ENCODE measurements at regions not wholly inside any gene's neighbourhood (a gene's known extent, or its start where the extent isn't known, plus 50 kb on each side); places are given as distances from the start of the nearest gene placed in this dataset.
"Not testable (repeated sequence)": the region's sequence is repeated elsewhere in the genome, so short reads cannot be mapped to it uniquely, and the experiment has no call there.

- DNase-seq (ENCODE audit: low read depth in 2 of 2) = no peak
Observed at GRCh38 chr12:73950507-73950906, 587.1 kb upstream of the ATXN7L3B start.

GRCh38 chr12:73951956-73952703 lies 585.5 kb upstream of the ATXN7L3B start:
- no peak for DNase-seq (ENCODE audit: low read depth in 2 of 2)

GRCh38 chr12:73964641-73965040 lies 573.0 kb upstream of the ATXN7L3B start:
- no peak for DNase-seq (ENCODE audit: low read depth in 2 of 2)

GRCh38 chr12:73973486-73973885 lies 564.1 kb upstream of the ATXN7L3B start:
- DNase-seq (ENCODE audit: low read depth in 2 of 2) = no peak

- no peak for DNase-seq (ENCODE audit: low read depth in 2 of 2)
Observed at GRCh38 chr12:73984552-73984951, 553.1 kb upstream of the ATXN7L3B start.

GRCh38 chr12:73991138-73991537 lies 546.5 kb upstream of the ATXN7L3B start:
- no peak for DNase-seq (ENCODE audit: low read depth in 2 of 2)

GRCh38 chr12:73998894-73999293 lies 538.7 kb upstream of the ATXN7L3B start:
- DNase-seq (ENCODE audit: low read depth in 2 of 2) = no peak

GRCh38 chr12:74015118-74015517 lies 522.5 kb upstream of the ATXN7L3B start:
- no peak for DNase-seq (ENCODE audit: low read depth in 2 of 2)

- DNase-seq (ENCODE audit: low read depth in 2 of 2) = not testable (repeated sequence)
Observed at GRCh38 chr12:74016324-74016723, 521.3 kb upstream of the ATXN7L3B start.

GRCh38 chr12:74018849-74019248 lies 518.8 kb upstream of the ATXN7L3B start:
- no peak for DNase-seq (ENCODE audit: low read depth in 2 of 2)

- no peak for DNase-seq (ENCODE audit: low read depth in 2 of 2)
Observed at GRCh38 chr12:74021937-74022336, 515.7 kb upstream of the ATXN7L3B start.

GRCh38 chr12:74031045-74031444 lies 506.6 kb upstream of the ATXN7L3B start:
- no peak for DNase-seq (ENCODE audit: low read depth in 2 of 2)

- no peak for DNase-seq (ENCODE audit: low read depth in 2 of 2)
Observed at GRCh38 chr12:74033531-74033930, 504.1 kb upstream of the ATXN7L3B start.

GRCh38 chr12:74039138-74039537 lies 498.5 kb upstream of the ATXN7L3B start:
- DNase-seq (ENCODE audit: low read depth in 2 of 2) = not testable (repeated sequence)

- DNase-seq (ENCODE audit: low read depth in 2 of 2) = no peak
Observed at GRCh38 chr12:74043343-74043742, 494.3 kb upstream of the ATXN7L3B start.

- DNase-seq (ENCODE audit: low read depth in 2 of 2) = no peak
Observed at GRCh38 chr12:74049348-74049747, 488.3 kb upstream of the ATXN7L3B start.

GRCh38 chr12:74051848-74052247 lies 485.8 kb upstream of the ATXN7L3B start:
- no peak for DNase-seq (ENCODE audit: low read depth in 2 of 2)

GRCh38 chr12:74066476-74066875 lies 471.2 kb upstream of the ATXN7L3B start:
- no peak for DNase-seq (ENCODE audit: low read depth in 2 of 2)

- no peak for DNase-seq (ENCODE audit: low read depth in 2 of 2)
Observed at GRCh38 chr12:74071182-74071581, 466.5 kb upstream of the ATXN7L3B start.

- DNase-seq (ENCODE audit: low read depth in 2 of 2) = no peak
Observed at GRCh38 chr12:74076918-74077317, 460.7 kb upstream of the ATXN7L3B start.

GRCh38 chr12:74105434-74105833 lies 432.2 kb upstream of the ATXN7L3B start:
- no peak for DNase-seq (ENCODE audit: low read depth in 2 of 2)

- no peak for DNase-seq (ENCODE audit: low read depth in 2 of 2)
Observed at GRCh38 chr12:74108729-74109128, 428.9 kb upstream of the ATXN7L3B start.

GRCh38 chr12:74111688-74112360 lies 425.8 kb upstream of the ATXN7L3B start:
- DNase-seq (ENCODE audit: low read depth in 2 of 2) = no peak

Data from stimulated activated CD4-positive, alpha-beta T cell treated with anti-CD3 and anti-CD28 coated beads, Interleukin-15, amount 100 ng/mL, for 48 hours (primary cell).